PFSK-1 (cell line): ENCODE measurements at regions not wholly inside any gene's neighbourhood (a gene's known extent, or its start where the extent isn't known, plus 50 kb on each side); places are given as distances from the start of the nearest gene placed in this dataset.

Experiments used
- FOXP2 ChIP-seq: optimal IDR thresholded peaks from 2 replicates; pipeline ENCODE3; 2011; ENCODE audit warnings: borderline replicate concordance, control low read depth, inconsistent platforms; ENCODE audit not compliant: insufficient read depth; ENCODE audit errors: extremely low read length, extremely low read depth
- POLR2AphosphoS5 ChIP-seq: IDR thresholded peaks from 2 replicates; pipeline ENCODE4 v1.6.1; 2012; ENCODE audit warnings: low read depth, mild to moderate bottlenecking, control low read depth, low read length, moderate library complexity
- SIN3A ChIP-seq: IDR thresholded peaks from 2 replicates; pipeline ENCODE4 v1.6.1; 2012; ENCODE audit warnings: mild to moderate bottlenecking, low read length, moderate library complexity, borderline replicate concordance; ENCODE audit not compliant: insufficient read depth
- TAF1 ChIP-seq: IDR thresholded peaks from 2 replicates; pipeline ENCODE4 v1.6.1; 2012; ENCODE audit warnings: low read length, control low read depth, borderline replicate concordance; ENCODE audit not compliant: insufficient read depth
- TF ChIP-seq, protein P1 (sequence below), 2 experiments: IDR thresholded peaks; 2 replicates each; pipeline versions ENCODE4 v1.6.1 to v1.8.0; 2011 to 2012; ENCODE audit warnings: low read depth in 2 of 2, low read length in 2 of 2, control low read depth in 1 of 2, inconsistent platforms in 1 of 2, mild to moderate bottlenecking in 1 of 2, moderate library complexity in 1 of 2; ENCODE audit not compliant: insufficient read depth in 1 of 2

DNA sequence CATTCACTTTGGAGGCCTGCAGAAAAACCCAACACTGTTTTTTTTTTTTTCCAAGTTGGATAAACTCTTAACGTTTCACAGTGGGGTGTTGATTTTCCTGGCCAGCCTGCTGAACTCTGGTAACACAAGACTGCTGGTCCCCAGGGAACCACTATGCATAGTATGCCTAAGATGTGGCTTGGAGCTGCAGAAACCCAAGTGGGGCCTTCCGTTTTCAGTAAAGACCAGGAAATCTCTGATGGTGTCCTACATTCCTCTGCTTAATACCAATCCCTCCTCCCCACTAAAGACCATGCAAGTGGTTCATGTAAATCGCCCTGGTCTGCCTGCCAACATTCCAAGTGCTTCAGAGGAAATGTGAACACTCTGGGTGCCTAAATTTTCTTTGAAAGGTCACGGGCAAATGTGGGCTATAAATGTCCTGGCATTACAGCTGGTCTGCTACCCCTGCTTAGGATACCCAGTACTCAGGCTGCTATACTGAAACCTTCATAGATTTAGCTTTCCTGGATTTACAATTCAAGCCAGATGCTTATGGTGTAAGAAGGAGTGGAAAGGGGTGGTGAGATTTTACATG lies 615.4 kb downstream of the MAFB start:
- TF ChIP-seq TAF1 (no peak), POLR2AphosphoS5 (no peak), FOXP2 (no peak), SIN3A (no peak)
- TF ChIP-seq, protein P1, sequence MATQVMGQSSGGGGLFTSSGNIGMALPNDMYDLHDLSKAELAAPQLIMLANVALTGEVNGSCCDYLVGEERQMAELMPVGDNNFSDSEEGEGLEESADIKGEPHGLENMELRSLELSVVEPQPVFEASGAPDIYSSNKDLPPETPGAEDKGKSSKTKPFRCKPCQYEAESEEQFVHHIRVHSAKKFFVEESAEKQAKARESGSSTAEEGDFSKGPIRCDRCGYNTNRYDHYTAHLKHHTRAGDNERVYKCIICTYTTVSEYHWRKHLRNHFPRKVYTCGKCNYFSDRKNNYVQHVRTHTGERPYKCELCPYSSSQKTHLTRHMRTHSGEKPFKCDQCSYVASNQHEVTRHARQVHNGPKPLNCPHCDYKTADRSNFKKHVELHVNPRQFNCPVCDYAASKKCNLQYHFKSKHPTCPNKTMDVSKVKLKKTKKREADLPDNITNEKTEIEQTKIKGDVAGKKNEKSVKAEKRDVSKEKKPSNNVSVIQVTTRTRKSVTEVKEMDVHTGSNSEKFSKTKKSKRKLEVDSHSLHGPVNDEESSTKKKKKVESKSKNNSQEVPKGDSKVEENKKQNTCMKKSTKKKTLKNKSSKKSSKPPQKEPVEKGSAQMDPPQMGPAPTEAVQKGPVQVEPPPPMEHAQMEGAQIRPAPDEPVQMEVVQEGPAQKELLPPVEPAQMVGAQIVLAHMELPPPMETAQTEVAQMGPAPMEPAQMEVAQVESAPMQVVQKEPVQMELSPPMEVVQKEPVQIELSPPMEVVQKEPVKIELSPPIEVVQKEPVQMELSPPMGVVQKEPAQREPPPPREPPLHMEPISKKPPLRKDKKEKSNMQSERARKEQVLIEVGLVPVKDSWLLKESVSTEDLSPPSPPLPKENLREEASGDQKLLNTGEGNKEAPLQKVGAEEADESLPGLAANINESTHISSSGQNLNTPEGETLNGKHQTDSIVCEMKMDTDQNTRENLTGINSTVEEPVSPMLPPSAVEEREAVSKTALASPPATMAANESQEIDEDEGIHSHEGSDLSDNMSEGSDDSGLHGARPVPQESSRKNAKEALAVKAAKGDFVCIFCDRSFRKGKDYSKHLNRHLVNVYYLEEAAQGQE (IDR thresholded peaks at IDR 0.05; ENCODE audit: insufficient read depth in 1 of 2, low read depth in 2 of 2, low read length in 2 of 2): no peak

DNA sequence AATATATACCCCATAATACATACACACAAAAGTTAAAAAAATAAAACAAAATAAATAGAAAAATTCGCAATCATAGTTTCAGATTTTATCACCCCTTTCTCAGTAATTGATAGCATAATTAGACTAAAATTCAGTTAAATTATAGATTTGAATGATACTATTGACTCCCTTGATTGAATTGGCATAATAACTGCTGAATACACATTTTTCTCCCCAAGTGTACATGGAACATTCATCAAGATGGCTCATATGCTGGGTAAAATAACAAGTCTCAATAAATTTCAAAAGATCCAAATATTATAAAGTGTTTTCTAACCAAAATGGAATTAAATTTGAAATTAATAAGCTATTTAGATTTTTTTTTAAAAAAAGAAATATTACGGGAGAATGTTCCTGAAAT lies 616.1 kb downstream of the MAFB start:
- no peak for TF ChIP-seq FOXP2
- TF ChIP-seq SIN3A: no peak
- TF ChIP-seq, protein P1 (IDR thresholded peaks at IDR 0.05; ENCODE audit: insufficient read depth in 1 of 2, low read depth in 2 of 2, low read length in 2 of 2): no peak
- no peak for TF ChIP-seq POLR2AphosphoS5
- TF ChIP-seq TAF1: no peak

DNA sequence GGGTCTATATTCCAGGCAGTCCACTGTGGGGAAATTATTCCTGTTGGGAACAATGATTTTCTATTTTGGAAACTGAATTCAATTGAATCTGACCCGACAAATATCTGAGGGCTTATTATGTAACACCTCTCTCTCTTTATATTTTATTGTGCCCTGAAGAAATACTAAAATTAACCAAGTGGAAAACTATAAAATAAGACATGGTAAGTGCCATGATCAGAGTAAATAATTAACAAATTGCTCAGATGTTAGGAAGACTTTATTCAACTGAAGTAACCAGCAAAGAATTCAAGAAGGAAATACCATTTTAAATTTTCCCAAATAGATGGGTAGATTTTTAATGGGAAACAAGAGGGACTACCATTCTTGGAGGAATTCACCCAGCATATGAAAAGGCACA lies 632.9 kb downstream of the MAFB start:
- no peak for TF ChIP-seq POLR2AphosphoS5
- no peak for TF ChIP-seq FOXP2
- TF ChIP-seq TAF1: no peak
- no peak for TF ChIP-seq SIN3A
- TF ChIP-seq, protein P1 (IDR thresholded peaks at IDR 0.05; ENCODE audit: insufficient read depth in 1 of 2, low read depth in 2 of 2, low read length in 2 of 2): no peak

DNA sequence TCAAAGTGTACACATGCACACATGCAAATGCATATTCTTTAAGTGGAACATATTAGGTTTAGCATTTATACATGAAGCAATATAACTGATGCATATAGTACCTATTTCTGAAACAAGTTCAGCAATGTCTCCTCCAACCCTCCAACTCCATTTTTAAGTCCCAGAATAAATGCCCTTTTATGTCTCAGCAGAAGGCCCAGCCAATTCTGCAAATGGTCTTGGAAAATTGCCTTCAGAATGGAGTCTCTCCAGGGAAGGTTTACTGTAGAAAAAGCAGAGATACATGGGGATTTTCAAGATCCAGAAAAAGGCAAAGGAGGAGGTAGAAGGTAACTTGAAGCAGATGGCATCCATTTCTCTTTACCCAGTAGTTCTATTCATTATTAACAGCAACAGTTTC lies 633.3 kb downstream of the MAFB start:
- TF ChIP-seq FOXP2 (no peak), POLR2AphosphoS5 (no peak), SIN3A (no peak)
- TF ChIP-seq, protein P1 (IDR thresholded peaks at IDR 0.05; ENCODE audit: insufficient read depth in 1 of 2, low read depth in 2 of 2, low read length in 2 of 2): no peak

DNA sequence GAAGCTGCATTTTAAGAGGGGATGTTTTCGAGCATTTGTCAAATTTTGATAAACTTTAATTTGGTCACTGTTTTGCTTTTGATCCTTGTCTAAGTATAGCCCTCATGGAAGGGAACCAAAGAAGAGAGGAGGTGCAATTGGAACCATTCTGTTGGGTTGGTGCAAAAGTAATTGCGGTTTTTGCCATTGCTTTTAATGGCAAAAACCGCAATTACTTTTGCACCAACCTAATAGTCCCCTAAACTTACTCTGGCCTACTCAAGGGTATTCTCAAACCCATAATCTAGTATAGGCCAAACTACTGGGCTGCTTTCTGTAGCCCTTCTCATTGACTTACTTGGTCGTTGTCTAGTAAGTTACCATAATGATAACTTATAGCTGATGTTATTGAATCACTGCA lies 634.7 kb downstream of the MAFB start:
- TF ChIP-seq FOXP2 (no peak), TAF1 (no peak)
- TF ChIP-seq, protein P1 (IDR thresholded peaks at IDR 0.05; ENCODE audit: insufficient read depth in 1 of 2, low read depth in 2 of 2, low read length in 2 of 2): no peak
